Thyroid gland (tissue), 4 donors: ENCODE measurements at regions not wholly inside any gene's neighbourhood (a gene's known extent, or its start where the extent isn't known, plus 50 kb on each side); places are given as distances from the start of the nearest gene placed in this dataset.

ENCODE experiments used
- CTCF ChIP-seq, 6 experiments: fragments of 200-600 bp in 3 of 6; fragments of 450-650 bp in 3 of 6; sonication (generic) in 3 of 6; IDR thresholded peaks; one replicate each; pipeline ENCODE4 v1.5.1; 2016 to 2019; ENCODE audit warnings: antibody characterized with exemption in 6 of 6, mild to moderate bottlenecking in 2 of 6, inconsistent platforms in 1 of 6, moderate library complexity in 1 of 6
- POLR2A ChIP-seq, 2 donors: fragments of 450-650 bp; IDR thresholded peaks; one replicate each; pipeline ENCODE4 v1.6.1; 2017; ENCODE audit warnings: antibody characterized with exemption in 2 of 2, mild to moderate bottlenecking in 2 of 2, moderate library complexity in 1 of 2

- TF ChIP-seq CTCF (IDR thresholded peaks at IDR 0.05) (no peak), POLR2A (IDR thresholded peaks at IDR 0.05) (no peak)
These were observed 362.0 kb downstream of the ADGRL2 start for GRCh38 chr1:82162486-82163420.
